GM21447 (cell line): ENCODE measurements at regions not wholly inside any gene's neighbourhood (a gene's known extent, or its start where the extent isn't known, plus 50 kb on each side); places are given as distances from the start of the nearest gene placed in this dataset.
A peak's percentile ranks its signal among the peaks of the same experiment; 100 is the strongest.

Experiments
- ATAC-seq: cut with Tn5 transposase; IDR thresholded peaks from one replicate; pipeline ENCODE4 v1.9.1; 2021; ENCODE audit not compliant: unreplicated experiment

DNA sequence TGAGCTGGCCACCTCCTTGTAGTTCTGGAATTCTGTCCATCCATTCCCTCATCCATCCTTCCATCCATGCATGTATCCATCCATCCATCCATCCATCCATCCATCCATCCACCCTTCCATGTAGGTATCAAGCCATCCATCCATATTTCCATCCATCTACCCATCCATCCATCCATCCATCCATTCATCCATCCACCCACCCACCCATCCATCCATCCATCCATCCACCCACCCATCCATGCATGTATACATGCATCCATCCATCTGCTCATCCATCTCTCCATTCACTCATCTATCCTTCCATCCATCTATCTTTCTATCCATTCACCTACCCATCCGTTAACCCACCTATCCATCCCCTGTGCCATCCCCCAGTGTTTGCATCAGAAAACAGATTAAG lies 153.6 kb upstream of the STX18 start:
- no peak for ATAC-seq

GRCh38 chr4:4694827-4695226 lies 153.0 kb upstream of the STX18 start:
- ATAC-seq, result no peak

GRCh38 chr4:4694296-4694772 lies 152.5 kb upstream of the STX18 start:
- no peak for ATAC-seq

GRCh38 chr4:4693755-4694295 lies 152.0 kb upstream of the STX18 start:
- ATAC-seq, result no peak

DNA sequence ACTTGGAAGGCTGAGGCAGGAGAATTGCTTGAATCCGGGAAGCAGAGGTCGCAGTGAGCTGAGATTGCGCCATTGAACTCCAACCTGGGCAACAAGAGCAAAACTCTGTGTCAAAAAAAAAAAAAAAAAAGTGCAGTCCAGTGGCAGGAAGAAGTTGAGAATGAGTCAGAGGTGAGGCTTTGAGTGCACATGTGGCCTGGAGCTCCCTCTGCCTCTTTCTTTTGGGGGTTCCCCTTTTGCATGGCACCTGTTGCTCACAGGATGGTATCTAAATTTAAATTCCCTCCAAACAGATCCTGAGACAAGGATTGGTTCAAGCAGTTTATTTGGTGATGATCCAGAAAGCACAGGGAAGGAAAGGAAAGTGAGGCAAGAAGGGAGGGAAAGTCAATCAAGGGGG lies 151.4 kb upstream of the STX18 start:
- peak; percentile 70 for ATAC-seq

GRCh38 chr4:4690854-4691253 lies 149.0 kb upstream of the STX18 start:
- ATAC-seq, result no peak

DNA sequence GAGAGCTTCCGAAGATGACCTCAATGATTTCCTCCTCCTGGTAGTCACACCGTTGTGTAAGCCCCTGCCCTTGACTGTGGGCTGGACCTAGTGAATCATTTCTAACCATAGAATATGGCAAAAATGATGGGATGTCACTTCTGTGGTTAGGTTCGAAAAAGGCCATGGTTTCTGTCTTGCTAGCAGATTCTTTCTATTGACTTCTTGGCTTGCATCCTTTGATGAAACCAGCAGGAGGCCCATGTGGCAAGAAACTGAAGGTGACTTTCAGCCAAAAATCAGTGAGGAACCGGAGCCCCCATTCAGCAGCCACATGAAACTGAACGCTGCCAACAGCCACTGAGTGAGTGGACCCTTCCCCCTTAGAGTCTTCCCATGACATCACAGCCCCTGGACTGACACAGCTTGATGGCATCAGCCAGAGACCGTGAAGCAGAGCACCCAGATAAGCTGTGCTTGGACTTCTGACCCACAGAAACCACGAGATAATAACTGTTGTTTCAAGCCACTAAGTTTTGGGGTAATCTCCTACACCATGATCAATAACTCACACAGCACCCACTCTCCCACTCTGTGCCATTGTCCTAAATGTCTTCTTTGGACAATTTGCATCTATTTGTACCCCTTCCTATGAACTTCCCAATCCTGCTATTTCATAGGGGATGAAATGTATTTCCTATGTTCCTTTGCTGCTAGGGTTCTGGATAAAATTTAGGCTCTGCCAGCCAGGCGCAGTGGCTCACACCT lies 148.0 kb upstream of the STX18 start:
- ATAC-seq, result peak; percentile 71

- no peak for ATAC-seq
These were observed 146.3 kb upstream of the STX18 start for GRCh38 chr4:4687935-4688727.

DNA sequence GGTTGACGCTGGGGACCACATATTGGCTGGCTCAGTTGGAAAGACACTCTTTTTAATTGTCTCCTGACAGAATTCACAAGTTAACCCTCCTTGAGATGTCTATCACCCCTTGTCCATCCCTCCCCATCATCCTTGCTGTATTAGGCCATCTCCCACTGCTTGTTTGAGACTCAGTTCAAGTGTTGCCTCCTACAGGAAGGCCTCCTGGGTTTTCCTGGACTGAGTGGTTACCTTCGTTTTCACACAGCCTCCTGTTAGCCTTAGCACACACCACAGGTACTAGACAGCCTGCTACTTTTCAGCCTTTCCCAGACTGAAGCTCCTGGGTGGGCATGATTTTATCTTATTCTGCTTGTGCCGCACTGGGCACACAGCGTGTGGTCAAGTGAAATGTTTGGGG lies 145.3 kb upstream of the STX18 start:
- no peak for ATAC-seq

- no peak for ATAC-seq
These were observed 144.3 kb upstream of the STX18 start for GRCh38 chr4:4685810-4686795.

DNA sequence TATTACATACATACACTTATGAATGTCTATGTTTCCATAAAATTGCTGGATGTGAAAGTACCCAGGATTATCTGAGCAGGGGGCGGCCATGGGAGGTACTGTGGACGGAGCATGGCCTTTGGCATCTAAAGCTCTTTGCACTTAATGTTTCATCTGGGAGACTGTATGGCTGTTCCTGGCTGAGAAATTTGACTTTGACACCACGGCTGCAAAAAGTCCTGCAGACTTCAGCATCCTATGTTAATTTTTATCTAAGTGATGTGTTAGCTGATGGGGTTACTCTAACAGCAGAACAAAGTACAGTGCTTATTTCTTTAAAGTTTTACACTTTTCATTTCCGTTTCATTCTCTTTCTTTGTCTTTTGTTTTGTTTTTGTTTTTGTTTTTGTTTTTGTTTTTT lies 139.8 kb upstream of the STX18 start:
- no peak for ATAC-seq

GRCh38 chr4:4680758-4681157 lies 138.9 kb upstream of the STX18 start:
- ATAC-seq, result no peak

GRCh38 chr4:4680243-4680642 lies 138.4 kb upstream of the STX18 start:
- no peak for ATAC-seq

DNA sequence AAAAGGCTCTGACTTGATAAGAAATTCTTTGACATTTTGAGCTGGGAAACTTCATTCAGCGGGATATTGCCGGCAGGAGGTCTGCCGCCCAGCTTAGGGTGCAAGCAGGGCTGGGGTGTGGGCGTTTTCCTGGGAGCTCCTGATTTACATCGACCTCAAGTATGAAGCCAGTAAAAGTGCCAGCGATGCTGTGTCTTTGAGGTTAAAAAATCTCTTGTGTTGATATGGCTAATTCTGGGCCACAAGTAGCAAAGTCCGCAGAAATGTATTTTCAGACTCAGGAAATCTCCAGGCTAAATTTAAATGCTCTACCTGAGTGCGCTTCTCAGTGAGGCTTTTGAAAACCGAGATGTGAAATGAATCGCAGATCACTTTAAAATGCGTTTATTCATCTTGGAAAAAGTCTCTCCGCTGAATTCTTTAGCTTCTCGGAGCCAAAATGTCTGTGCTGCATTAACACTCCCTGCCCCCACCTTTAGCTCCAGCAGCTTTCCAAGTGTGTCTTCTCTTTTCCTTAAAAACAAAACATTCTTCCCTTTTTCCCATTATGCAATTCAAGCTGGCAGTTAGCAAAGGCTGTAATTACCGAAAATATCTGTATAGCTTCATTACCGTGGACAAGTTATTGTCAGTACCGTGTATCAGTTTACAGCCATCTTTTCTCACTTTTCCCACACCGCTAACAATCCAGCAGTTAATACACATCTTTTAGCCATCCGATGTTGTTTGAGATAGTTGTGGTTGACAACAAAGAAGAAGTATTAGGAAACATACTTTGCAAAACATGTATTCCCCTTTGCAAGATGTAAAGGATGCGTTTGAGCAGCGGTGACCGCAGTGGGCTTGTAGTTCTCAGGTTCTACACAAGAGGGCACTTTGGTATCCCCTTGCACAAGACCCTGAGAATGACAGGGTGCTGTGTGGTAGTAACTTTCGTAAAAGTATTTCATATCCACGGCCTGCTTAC lies 136.0 kb upstream of the STX18 start:
- ATAC-seq, result no peak

- ATAC-seq, result no peak
These were observed 133.8 kb upstream of the STX18 start for GRCh38 chr4:4675641-4676040.

GRCh38 chr4:4675051-4675581 lies 133.3 kb upstream of the STX18 start:
- ATAC-seq, result no peak

DNA sequence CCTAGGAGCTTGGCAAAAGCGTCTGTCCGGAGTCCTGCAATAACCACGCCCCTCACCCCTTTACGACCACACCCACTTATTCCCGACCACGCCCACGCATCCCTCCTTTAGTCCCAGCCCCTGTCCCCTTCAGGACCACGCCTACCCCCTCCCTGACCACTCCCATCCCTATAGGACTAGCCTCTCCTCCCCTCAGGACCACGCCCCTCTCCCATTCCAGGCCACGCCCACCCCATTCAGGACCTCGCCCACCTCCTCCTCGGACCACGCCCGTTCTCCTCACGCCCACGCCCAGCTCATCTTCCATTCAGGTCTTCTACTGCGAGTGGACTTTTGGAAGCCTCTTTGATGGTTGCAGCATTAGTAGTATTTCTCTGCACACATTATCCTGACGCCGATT lies 131.2 kb upstream of the STX18 start:
- no peak for ATAC-seq

DNA sequence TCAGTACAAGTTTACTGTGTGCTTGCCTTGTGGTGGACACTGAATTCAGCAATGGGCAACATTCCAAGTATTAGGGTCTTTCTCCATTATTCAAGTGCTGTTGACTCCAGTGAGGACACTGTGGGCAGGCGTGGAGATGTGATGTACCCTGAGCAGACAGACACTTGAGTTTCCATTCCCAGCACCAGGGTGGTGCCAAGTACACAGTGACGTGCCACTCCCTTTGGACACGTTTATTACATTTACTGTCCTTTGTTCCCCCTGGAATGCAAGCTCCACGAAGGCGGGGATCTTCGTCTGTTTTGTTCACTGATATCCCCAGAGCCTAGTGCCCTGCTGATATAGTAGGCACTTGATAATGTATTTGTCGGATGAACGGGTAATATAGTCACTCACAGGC lies 130.6 kb upstream of the STX18 start:
- no peak for ATAC-seq

DNA sequence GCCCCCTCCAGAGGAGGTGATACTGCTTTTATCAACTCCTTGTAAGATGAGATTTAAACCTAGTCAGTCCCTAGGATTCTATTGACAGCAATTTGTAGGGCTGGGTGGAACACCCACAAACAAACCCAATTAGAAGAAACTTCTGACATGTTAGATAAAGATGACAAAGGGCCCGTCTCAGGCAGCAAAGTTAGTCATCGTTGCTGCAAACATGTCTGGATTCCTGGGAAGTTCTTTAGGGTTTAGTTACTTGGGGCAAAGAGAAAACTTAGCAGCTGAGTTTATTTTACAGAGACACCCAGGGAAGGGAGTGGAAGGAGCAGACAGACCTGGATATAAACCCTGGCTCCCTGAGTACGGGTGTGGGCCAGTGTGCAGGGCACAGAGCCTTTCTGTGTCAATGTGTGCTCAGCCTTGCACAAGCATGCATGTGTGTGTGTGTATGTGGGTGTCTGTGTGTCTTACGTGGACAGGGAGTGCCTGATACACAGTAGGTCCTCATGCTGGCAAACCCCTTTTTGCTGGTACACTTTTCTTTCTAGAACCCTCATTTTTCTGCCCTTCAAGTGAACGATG lies 130.0 kb upstream of the STX18 start:
- no peak for ATAC-seq
